MM.1S (cell line): ENCODE measurements at regions not wholly inside any gene's neighbourhood (a gene's known extent, or its start where the extent isn't known, plus 50 kb on each side); places are given as distances from the start of the nearest gene placed in this dataset.

Source experiments
- DNase-seq: peaks from one replicate; pipeline ENCODE4 v3.0.0-alpha.2; 2015
- H2AFZ ChIP-seq: fragments of 300-600 bp; sonication (generic); 2 replicates; pipeline ENCODE4 v1.6.0; 2016; ENCODE audit warnings: antibody characterized with exemption, low read length
- H3F3A ChIP-seq: fragments of 300-600 bp; sonication (generic); 2 replicates; pipeline ENCODE4 v1.6.1; 2016; ENCODE audit warnings: mild to moderate bottlenecking, antibody characterized with exemption, low read length, moderate library complexity, mixed read lengths; ENCODE audit not compliant: insufficient read depth
- H3K27ac ChIP-seq: fragments of 300-600 bp; sonication (generic); 2 replicates; pipeline ENCODE4 v1.5.1; 2016; ENCODE audit warnings: mild to moderate bottlenecking, low read length
- H3K27me3 ChIP-seq: fragments of 300-600 bp; sonication (generic); replicated peaks from 2 replicates; pipeline ENCODE4 v1.6.0; 2016; ENCODE audit warnings: low read length; ENCODE audit not compliant: insufficient read depth
- H3K36me3 ChIP-seq: fragments of 300-600 bp; sonication (generic); replicated peaks from 2 replicates; pipeline ENCODE4 v1.6.1; 2016; ENCODE audit warnings: mild to moderate bottlenecking, low read length, mixed read lengths; ENCODE audit not compliant: insufficient read depth
- H3K4me1 ChIP-seq: fragments of 300-600 bp; sonication (generic); 2 replicates; pipeline ENCODE4 v1.6.1; 2016; ENCODE audit warnings: low read length, mixed read lengths
- H3K4me2 ChIP-seq: fragments of 300-600 bp; sonication (generic); 2 replicates; pipeline ENCODE4 v1.6.0; 2016; ENCODE audit warnings: low read depth, low read length
- H3K4me3 ChIP-seq: fragments of 300-600 bp; sonication (generic); 2 replicates; pipeline ENCODE4 v1.5.1; 2016; ENCODE audit warnings: low read length, mixed read lengths
- H3K79me2 ChIP-seq: fragments of 300-600 bp; sonication (generic); 2 replicates; pipeline ENCODE4 v1.6.1; 2016; ENCODE audit warnings: mixed run types, low read length, mixed read lengths
- H3K9ac ChIP-seq: fragments of 300-600 bp; sonication (generic); 2 replicates; pipeline ENCODE4 v1.6.1; 2016; ENCODE audit warnings: low read length, mixed read lengths
- H3K9me2 ChIP-seq: fragments of 300-600 bp; sonication (generic); replicated peaks from 2 replicates; pipeline ENCODE4 v1.6.1; 2016; ENCODE audit warnings: mild to moderate bottlenecking, low read length, mixed read lengths; ENCODE audit not compliant: insufficient read depth
- H3K9me3 ChIP-seq: fragments of 300-600 bp; sonication (generic); replicated peaks from 2 replicates; pipeline ENCODE4 v1.6.1; 2016; ENCODE audit warnings: mild to moderate bottlenecking, low read length, mixed read lengths; ENCODE audit not compliant: insufficient read depth
- H4K20me1 ChIP-seq: fragments of 300-600 bp; sonication (generic); 2 replicates; pipeline ENCODE4 v1.6.1; 2016; ENCODE audit warnings: mild to moderate bottlenecking, low read length, moderate library complexity, mixed read lengths; ENCODE audit not compliant: insufficient read depth
- EZH2 ChIP-seq: fragments of 300-600 bp; sonication (generic); optimal IDR thresholded peaks from 2 replicates; pipeline ENCODE3; 2017; ENCODE audit warnings: low read depth, mild to moderate bottlenecking, antibody characterized with exemption, low read length, mixed read lengths
- EZH2phosphoT487 ChIP-seq: fragments of 300-600 bp; sonication (generic); IDR thresholded peaks from 2 replicates; pipeline ENCODE4 v1.6.1; 2018; ENCODE audit warnings: antibody characterized with exemption, low read length
- TF ChIP-seq, protein P1 (sequence below): fragments of 300-600 bp; sonication (generic); IDR thresholded peaks from 2 replicates; pipeline ENCODE4 v1.5.1; 2016; ENCODE audit warnings: antibody characterized with exemption, low read length, mixed read lengths

DNA sequence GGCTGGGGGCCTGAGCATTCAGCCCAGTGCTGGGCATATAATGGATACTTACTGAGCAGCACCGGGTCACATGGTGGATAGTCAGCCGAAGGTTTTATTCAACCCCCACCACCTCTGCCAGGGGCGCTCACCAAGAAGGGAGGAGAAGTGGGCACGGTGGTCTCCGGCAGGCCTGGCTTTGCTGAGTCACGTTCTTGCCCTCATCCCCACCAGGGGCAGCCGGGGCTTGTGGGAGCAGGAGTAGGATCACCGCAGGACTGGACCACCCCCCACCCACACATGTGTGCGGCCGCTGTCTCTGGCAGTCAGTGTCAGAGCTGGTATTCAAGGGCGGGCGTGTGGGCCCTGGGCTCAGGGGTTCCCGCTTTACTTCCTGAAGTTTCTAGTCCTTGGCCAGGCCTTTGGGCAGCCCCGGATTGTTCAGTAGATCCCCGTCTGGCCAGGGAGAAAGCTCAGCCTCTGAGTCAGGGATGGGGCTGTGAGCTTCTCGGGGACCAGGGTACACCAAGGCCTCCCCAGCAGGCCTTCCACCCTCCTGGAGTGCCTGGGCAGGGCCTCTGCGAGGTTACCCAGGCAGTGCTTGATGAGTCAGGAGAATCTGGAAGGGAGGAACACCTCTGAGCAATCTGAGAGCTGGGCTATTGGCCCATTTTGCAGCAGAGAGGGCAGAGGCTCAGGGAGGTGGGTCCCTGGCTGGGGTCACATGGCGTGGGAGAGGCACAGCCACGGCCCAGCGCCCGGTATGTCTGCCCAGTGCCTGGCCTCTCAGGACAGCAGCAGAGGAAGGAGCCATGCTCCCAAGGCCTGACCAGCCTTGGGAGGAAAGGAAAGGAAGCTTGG, 60.6 kb downstream of the RTL6 start:
- H4K20me1 ChIP-seq, result no peaks in the 10 kb centered on the region
- H3K9me2 ChIP-seq, result no peaks in the 10 kb centered on the region
- peaks cover 100% of the 10 kb centered on the region for H3K27me3 ChIP-seq
- no peak overlapping the region for H3K4me3 ChIP-seq
- TF ChIP-seq, protein P1, sequence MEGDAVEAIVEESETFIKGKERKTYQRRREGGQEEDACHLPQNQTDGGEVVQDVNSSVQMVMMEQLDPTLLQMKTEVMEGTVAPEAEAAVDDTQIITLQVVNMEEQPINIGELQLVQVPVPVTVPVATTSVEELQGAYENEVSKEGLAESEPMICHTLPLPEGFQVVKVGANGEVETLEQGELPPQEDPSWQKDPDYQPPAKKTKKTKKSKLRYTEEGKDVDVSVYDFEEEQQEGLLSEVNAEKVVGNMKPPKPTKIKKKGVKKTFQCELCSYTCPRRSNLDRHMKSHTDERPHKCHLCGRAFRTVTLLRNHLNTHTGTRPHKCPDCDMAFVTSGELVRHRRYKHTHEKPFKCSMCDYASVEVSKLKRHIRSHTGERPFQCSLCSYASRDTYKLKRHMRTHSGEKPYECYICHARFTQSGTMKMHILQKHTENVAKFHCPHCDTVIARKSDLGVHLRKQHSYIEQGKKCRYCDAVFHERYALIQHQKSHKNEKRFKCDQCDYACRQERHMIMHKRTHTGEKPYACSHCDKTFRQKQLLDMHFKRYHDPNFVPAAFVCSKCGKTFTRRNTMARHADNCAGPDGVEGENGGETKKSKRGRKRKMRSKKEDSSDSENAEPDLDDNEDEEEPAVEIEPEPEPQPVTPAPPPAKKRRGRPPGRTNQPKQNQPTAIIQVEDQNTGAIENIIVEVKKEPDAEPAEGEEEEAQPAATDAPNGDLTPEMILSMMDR, result no peak
- TF ChIP-seq EZH2phosphoT487, result no peak
- TF ChIP-seq EZH2, result no peak
- no peak overlapping the region for H3K27ac ChIP-seq
- no peaks in the 10 kb centered on the region for H3K79me2 ChIP-seq
- DNase-seq, result no peak
- no peaks in the 10 kb centered on the region for H3K36me3 ChIP-seq
- H3F3A ChIP-seq, result no peaks in the 10 kb centered on the region
- H3K4me2 ChIP-seq, result no peak overlapping the region
- no peak overlapping the region for H3K9ac ChIP-seq
- H2AFZ ChIP-seq, result no peak overlapping the region
- no peaks in the 10 kb centered on the region for H3K9me3 ChIP-seq
- H3K4me1 ChIP-seq, result no peaks in the 10 kb centered on the region

DNA sequence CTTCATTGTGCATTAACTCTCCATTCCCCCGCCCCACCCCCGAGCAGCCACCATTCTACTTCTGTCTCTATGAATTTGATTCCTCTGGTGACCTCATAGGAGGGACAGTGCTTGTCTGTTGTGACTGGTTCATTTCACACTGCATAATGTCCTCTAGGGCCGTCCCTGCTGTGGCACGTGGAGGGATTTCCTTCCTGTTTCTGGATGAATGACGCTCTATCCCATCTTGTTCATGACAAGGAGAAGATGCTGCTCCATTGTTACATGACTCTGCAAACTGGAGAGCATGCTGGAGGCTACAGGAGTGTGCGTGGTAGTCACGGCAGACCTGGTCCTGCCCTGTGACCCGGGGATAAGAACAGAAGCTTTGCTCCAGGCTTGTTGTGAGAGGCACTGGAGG, 61.3 kb downstream of the RTL6 start:
- H3F3A ChIP-seq, result no peaks in the 10 kb centered on the region
- H3K36me3 ChIP-seq, result no peaks in the 10 kb centered on the region
- no peak overlapping the region for H3K27ac ChIP-seq
- DNase-seq, result no peak
- H3K9ac ChIP-seq, result no peak overlapping the region
- no peaks in the 10 kb centered on the region for H4K20me1 ChIP-seq
- H3K79me2 ChIP-seq, result no peaks in the 10 kb centered on the region
- H3K4me2 ChIP-seq, result no peak overlapping the region
- H3K4me1 ChIP-seq, result no peaks in the 10 kb centered on the region
- peaks cover 100% of the 10 kb centered on the region for H3K27me3 ChIP-seq
- no peak overlapping the region for H2AFZ ChIP-seq
- H3K9me2 ChIP-seq, result no peaks in the 10 kb centered on the region
- no peak overlapping the region for H3K4me3 ChIP-seq
- H3K9me3 ChIP-seq, result no peaks in the 10 kb centered on the region
- no peak for TF ChIP-seq EZH2
- no peak for TF ChIP-seq EZH2phosphoT487
- TF ChIP-seq, protein P1, result no peak

DNA sequence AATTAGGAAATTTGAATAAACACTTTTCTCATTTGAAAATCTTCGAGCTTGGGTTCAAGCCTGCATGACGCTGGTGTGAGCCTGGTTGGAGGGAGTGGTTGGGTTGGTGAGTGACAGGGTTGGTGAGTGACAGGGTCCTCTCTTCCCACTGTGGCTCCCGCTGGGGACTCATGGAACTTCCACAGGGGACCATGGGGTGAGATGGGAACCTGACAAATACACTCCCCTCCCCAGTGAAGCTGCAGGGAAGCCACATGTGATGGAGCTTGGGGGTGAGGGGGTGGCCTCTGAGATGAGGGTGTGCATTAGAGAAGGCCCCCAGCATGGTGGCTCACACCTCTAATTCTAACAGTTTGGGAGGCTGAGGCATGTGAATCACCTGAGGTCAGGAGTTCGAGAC, 66.8 kb downstream of the RTL6 start:
- H2AFZ ChIP-seq, result no peak overlapping the region

More for the DNA sequence above, 66.8 kb downstream of the RTL6 start:
- no peaks in the 10 kb centered on the region for H3K36me3 ChIP-seq
- H3K79me2 ChIP-seq, result no peaks in the 10 kb centered on the region
- no peak overlapping the region for H3K9ac ChIP-seq
- no peak overlapping the region for H3K4me2 ChIP-seq
- H3F3A ChIP-seq, result no peaks in the 10 kb centered on the region
- H3K4me1 ChIP-seq, result no peaks in the 10 kb centered on the region
- TF ChIP-seq, protein P1, result no peak
- no peak for TF ChIP-seq EZH2phosphoT487
- TF ChIP-seq EZH2, result no peak
- H3K27me3 ChIP-seq, result peaks cover 100% of the 10 kb centered on the region
- H4K20me1 ChIP-seq, result no peaks in the 10 kb centered on the region
- H3K4me3 ChIP-seq, result no peak overlapping the region
- H3K9me2 ChIP-seq, result no peaks in the 10 kb centered on the region
- no peak for DNase-seq
- H3K9me3 ChIP-seq, result no peaks in the 10 kb centered on the region
- H3K27ac ChIP-seq, result no peak overlapping the region
